ENCODE measurements at regions not wholly inside any gene's neighbourhood (a gene's known extent, or its start where the extent isn't known, plus 50 kb on each side); places are given as distances from the start of the nearest gene placed in this dataset.

DNA sequence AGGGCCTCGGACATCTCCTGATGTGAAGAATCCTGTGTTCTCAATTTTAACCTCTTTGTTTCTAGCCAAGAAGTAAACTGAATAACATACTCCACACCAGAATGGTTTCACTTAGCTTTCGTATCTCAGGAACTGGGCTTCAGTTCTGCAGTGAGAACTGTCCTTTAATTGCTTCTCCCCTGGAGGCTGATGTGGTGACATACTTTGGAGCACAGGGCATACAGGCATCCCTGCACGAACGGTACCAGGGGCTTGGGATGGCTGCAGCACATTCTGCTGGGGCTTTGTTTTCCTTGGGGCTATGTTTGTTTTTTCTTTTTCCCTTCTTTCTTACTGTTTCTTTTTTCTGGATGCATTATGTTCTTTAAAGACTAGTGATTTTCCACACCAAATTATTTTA is 230.5 kb downstream of the TM9SF2 start:
- POLR2A ChIA-PET = no interaction called here

More for the DNA sequence above, 230.5 kb downstream of the TM9SF2 start:
- no peak overlapping the region for H3K4me2 ChIP-seq (ENCODE audit: low read depth, low read length)
- FAIRE-seq = no peak
- no peak overlapping the region for H3K4me3 ChIP-seq (replicated peaks in 1 of 3; ENCODE audit: insufficient read depth in 1 of 3, low read depth in 2 of 3, low read length in 3 of 3)
- H3K27me3 ChIP-seq (ENCODE audit: control insufficient read depth in 1 of 2, insufficient read depth in 2 of 2, low read length in 2 of 2) = no peaks in the 10 kb centered on the region
- no peaks in the 10 kb centered on the region for H4K20me1 ChIP-seq (ENCODE audit: insufficient read depth, low read length)
- ATAC-seq = no peak
- intact Hi-C loops (cut with micrococcal nuclease; ENCODE audit: unreplicated experiment) (no loop called here), in situ Hi-C loops (cut with HindIII; ENCODE audit: extremely low pct_ligation_motif_present, low pct_unique_long_range_greater_than_20kb) (no loop called here)
- H3K9me3 ChIP-seq (ENCODE audit: low read length) = no peaks in the 10 kb centered on the region
- WGBS (ENCODE audit: low lambda C conversion rate) = 62% methylated on average over 4 of the region's 4 CpGs
- no peaks in the 10 kb centered on the region for H3K36me3 ChIP-seq (replicated peaks in 1 of 2; ENCODE audit: control insufficient read depth in 1 of 2, insufficient read depth in 2 of 2, low read length in 2 of 2)
- H2AFZ ChIP-seq (ENCODE audit: low read length) = no peak overlapping the region
- no peak for DNase-seq (ENCODE audit: low spot score)
- TF ChIP-seq ZMYM3 (CRISPR knock-in tag; IDR thresholded peaks at IDR 0.05) = no peak
- no peak for TF ChIP-seq FIP1L1 (IDR thresholded peaks at IDR 0.05; ENCODE audit: borderline replicate concordance, insufficient read depth, low read depth, low read length)
- TF ChIP-seq ZNF678 (CRISPR knock-in tag; IDR thresholded peaks at IDR 0.05) = no peak
- TF ChIP-seq, protein P1, sequence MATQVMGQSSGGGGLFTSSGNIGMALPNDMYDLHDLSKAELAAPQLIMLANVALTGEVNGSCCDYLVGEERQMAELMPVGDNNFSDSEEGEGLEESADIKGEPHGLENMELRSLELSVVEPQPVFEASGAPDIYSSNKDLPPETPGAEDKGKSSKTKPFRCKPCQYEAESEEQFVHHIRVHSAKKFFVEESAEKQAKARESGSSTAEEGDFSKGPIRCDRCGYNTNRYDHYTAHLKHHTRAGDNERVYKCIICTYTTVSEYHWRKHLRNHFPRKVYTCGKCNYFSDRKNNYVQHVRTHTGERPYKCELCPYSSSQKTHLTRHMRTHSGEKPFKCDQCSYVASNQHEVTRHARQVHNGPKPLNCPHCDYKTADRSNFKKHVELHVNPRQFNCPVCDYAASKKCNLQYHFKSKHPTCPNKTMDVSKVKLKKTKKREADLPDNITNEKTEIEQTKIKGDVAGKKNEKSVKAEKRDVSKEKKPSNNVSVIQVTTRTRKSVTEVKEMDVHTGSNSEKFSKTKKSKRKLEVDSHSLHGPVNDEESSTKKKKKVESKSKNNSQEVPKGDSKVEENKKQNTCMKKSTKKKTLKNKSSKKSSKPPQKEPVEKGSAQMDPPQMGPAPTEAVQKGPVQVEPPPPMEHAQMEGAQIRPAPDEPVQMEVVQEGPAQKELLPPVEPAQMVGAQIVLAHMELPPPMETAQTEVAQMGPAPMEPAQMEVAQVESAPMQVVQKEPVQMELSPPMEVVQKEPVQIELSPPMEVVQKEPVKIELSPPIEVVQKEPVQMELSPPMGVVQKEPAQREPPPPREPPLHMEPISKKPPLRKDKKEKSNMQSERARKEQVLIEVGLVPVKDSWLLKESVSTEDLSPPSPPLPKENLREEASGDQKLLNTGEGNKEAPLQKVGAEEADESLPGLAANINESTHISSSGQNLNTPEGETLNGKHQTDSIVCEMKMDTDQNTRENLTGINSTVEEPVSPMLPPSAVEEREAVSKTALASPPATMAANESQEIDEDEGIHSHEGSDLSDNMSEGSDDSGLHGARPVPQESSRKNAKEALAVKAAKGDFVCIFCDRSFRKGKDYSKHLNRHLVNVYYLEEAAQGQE (IDR thresholded peaks at IDR 0.05; ENCODE audit: borderline replicate concordance in 1 of 2, low read depth in 1 of 2, low read length in 2 of 2) = no peak
- TF ChIP-seq SP4 (CRISPR knock-in tag; IDR thresholded peaks at IDR 0.05) = no peak
- TF ChIP-seq, protein P2, sequence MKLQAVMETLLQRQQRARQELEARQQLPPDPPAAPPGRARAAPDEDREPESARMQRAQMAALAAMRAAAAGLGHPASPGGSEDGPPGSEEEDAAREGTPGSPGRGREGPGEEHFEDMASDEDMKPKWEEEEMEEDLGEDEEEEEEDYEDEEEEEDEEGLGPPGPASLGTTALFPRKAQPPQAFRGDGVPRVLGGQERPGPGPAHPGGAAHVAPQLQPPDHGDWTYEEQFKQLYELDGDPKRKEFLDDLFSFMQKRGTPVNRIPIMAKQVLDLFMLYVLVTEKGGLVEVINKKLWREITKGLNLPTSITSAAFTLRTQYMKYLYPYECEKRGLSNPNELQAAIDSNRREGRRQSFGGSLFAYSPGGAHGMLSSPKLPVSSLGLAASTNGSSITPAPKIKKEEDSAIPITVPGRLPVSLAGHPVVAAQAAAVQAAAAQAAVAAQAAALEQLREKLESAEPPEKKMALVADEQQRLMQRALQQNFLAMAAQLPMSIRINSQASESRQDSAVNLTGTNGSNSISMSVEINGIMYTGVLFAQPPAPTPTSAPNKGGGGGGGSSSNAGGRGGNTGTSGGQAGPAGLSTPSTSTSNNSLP (IDR thresholded peaks at IDR 0.05; ENCODE audit: low read depth, low read length) = no peak
- CTCF ChIA-PET (ENCODE audit: low intra/inter-chr PET ratio, low total read pairs) = no interaction called here
- no peak overlapping the region for H3K9ac ChIP-seq (ENCODE audit: insufficient read depth, low read depth, low read length)
- H3K4me1 ChIP-seq (ENCODE audit: insufficient read depth, low read length) = no peaks in the 10 kb centered on the region
- no TSS peak for BruUV-seq (replicated peaks)
- no peak overlapping the region for H3K27ac ChIP-seq (ENCODE audit: extremely low read length, insufficient read depth, low read length)
- no peaks in the 10 kb centered on the region for H3K79me2 ChIP-seq (ENCODE audit: insufficient read depth, low read length)
